AG04449 (cell line): ENCODE measurements at regions not wholly inside any gene's neighbourhood (a gene's known extent, or its start where the extent isn't known, plus 50 kb on each side); places are given as distances from the start of the nearest gene placed in this dataset.

Experiments used
- CTCF ChIA-PET: fragments of 350-600 bp; formaldehyde crosslinking; extraction: SDS; loops from one replicate; lab custom pipeline; 2021; ENCODE audit warnings: antibody characterized with exemption; lab: Yijun Ruan, JAX
- POLR2A ChIA-PET: fragments of 400-600, 350-600 bp; formaldehyde crosslinking; extraction: SDS; loops from one replicate; lab custom pipeline; 2020; ENCODE audit warnings: antibody characterized with exemption, inconsistent platforms; lab: Yijun Ruan, JAX
- DNase-seq: peaks from one replicate; pipeline ENCODE4 v3.0.0-alpha.2; 2010; ENCODE audit warnings: low read depth, low spot score
- H3K4me3 ChIP-seq: 2 replicates; pipeline ENCODE4 v1.5.1; 2011; ENCODE audit warnings: low read depth, mild to moderate bottlenecking, control low read depth, low read length
- CTCF ChIP-seq: IDR thresholded peaks from one replicate; pipeline ENCODE4 v1.5.1; 2011; ENCODE audit warnings: mild to moderate bottlenecking, moderate library complexity, low read length, control low read depth, inconsistent platforms; ENCODE audit not compliant: insufficient read depth; ENCODE audit errors: missing control alignments

GRCh38 chr5:29902859-29903258, 1290.6 kb upstream of the CDH6 start:
- H3K4me3 ChIP-seq = no peak overlapping the region
- ChIA-PET POLR2A (no interaction called here), CTCF (no interaction called here)
- DNase-seq = no peak
- TF ChIP-seq CTCF = no peak

- POLR2A ChIA-PET = no interaction called here
- H3K4me3 ChIP-seq = no peak overlapping the region
- CTCF ChIA-PET = no interaction called here
- DNase-seq = no peak
- TF ChIP-seq CTCF = no peak
Observed at GRCh38 chr5:29899583-29899982, 1293.9 kb upstream of the CDH6 start.

GRCh38 chr5:29897916-29898315, 1295.6 kb upstream of the CDH6 start:
- POLR2A ChIA-PET = no interaction called here
- TF ChIP-seq CTCF = no peak
- H3K4me3 ChIP-seq = no peak overlapping the region
- DNase-seq = no peak
- CTCF ChIA-PET = no interaction called here

GRCh38 chr5:29896646-29897045, 1296.8 kb upstream of the CDH6 start:
- ChIA-PET CTCF (no interaction called here), POLR2A (no interaction called here)
- no peak for DNase-seq
- no peak for TF ChIP-seq CTCF
- H3K4me3 ChIP-seq = no peak overlapping the region

GRCh38 chr5:29894668-29895067, 1298.8 kb upstream of the CDH6 start:
- ChIA-PET POLR2A (no interaction called here), CTCF (no interaction called here)
- DNase-seq = no peak
- no peak for TF ChIP-seq CTCF
- H3K4me3 ChIP-seq = no peak overlapping the region

GRCh38 chr5:29889051-29889450, 1304.4 kb upstream of the CDH6 start:
- DNase-seq = no peak
- ChIA-PET POLR2A (no interaction called here), CTCF (no interaction called here)
- no peak overlapping the region for H3K4me3 ChIP-seq
- no peak for TF ChIP-seq CTCF
